ENCODE measurements at regions not wholly inside any gene's neighbourhood (a gene's known extent, or its start where the extent isn't known, plus 50 kb on each side); places are given as distances from the start of the nearest gene placed in this dataset.

- H3K9me3 ChIP-seq (ENCODE audit: low read length) = peaks cover 4% of the 10 kb centered on the region
- no peaks in the 10 kb centered on the region for H3K27me3 ChIP-seq (ENCODE audit: insufficient read depth, low read depth, low read length)
- no peak overlapping the region for H3K4me2 ChIP-seq (ENCODE audit: low read length)
- no peak overlapping the region for H3K4me3 ChIP-seq (ENCODE audit: low read length)
- no peaks in the 10 kb centered on the region for H3F3A ChIP-seq (ENCODE audit: insufficient read depth, low read length, poor library complexity, severe bottlenecking)
- H3K27ac ChIP-seq (ENCODE audit: low read length) = no peak overlapping the region
- TF ChIP-seq CTCF (IDR thresholded peaks at IDR 0.05; ENCODE audit: poor library complexity, severe bottlenecking) (no peak), EZH2 (IDR thresholded peaks at IDR 0.05; ENCODE audit: borderline replicate concordance, insufficient read depth, low read length, poor library complexity, severe bottlenecking) (no peak), RAD21 (conservative IDR thresholded peaks at IDR 0.05) (no peak), MXI1 (conservative IDR thresholded peaks at IDR 0.05; ENCODE audit: poor library complexity, severe bottlenecking) (no peak), TAF1 (IDR thresholded peaks at IDR 0.05; ENCODE audit: low read depth) (no peak), POLR2AphosphoS5 (IDR thresholded peaks at IDR 0.05) (no peak), SMC3 (conservative IDR thresholded peaks at IDR 0.05; ENCODE audit: poor library complexity) (no peak), EP300 (conservative IDR thresholded peaks at IDR 0.05; ENCODE audit: poor library complexity, severe bottlenecking) (no peak)
- TF ChIP-seq, protein P1, sequence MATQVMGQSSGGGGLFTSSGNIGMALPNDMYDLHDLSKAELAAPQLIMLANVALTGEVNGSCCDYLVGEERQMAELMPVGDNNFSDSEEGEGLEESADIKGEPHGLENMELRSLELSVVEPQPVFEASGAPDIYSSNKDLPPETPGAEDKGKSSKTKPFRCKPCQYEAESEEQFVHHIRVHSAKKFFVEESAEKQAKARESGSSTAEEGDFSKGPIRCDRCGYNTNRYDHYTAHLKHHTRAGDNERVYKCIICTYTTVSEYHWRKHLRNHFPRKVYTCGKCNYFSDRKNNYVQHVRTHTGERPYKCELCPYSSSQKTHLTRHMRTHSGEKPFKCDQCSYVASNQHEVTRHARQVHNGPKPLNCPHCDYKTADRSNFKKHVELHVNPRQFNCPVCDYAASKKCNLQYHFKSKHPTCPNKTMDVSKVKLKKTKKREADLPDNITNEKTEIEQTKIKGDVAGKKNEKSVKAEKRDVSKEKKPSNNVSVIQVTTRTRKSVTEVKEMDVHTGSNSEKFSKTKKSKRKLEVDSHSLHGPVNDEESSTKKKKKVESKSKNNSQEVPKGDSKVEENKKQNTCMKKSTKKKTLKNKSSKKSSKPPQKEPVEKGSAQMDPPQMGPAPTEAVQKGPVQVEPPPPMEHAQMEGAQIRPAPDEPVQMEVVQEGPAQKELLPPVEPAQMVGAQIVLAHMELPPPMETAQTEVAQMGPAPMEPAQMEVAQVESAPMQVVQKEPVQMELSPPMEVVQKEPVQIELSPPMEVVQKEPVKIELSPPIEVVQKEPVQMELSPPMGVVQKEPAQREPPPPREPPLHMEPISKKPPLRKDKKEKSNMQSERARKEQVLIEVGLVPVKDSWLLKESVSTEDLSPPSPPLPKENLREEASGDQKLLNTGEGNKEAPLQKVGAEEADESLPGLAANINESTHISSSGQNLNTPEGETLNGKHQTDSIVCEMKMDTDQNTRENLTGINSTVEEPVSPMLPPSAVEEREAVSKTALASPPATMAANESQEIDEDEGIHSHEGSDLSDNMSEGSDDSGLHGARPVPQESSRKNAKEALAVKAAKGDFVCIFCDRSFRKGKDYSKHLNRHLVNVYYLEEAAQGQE (IDR thresholded peaks at IDR 0.05; ENCODE audit: borderline replicate concordance) = no peak
- H3K9me2 ChIP-seq (ENCODE audit: insufficient read depth, low read length) = no peaks in the 10 kb centered on the region
- H4K20me1 ChIP-seq (ENCODE audit: insufficient read depth) = no peaks in the 10 kb centered on the region
- no peak overlapping the region for H2AFZ ChIP-seq (ENCODE audit: low read depth, low read length)
- no peaks in the 10 kb centered on the region for H3K79me2 ChIP-seq (replicated peaks; ENCODE audit: insufficient read depth, low read length)
- H3K36me3 ChIP-seq (ENCODE audit: insufficient read depth, low read length) = no peaks in the 10 kb centered on the region
- no peak overlapping the region for H3K9ac ChIP-seq (ENCODE audit: low read length)
These were observed 136.0 kb upstream of the DAZL start for GRCh38 chr3:16741103-16741758.

- Histone ChIP-seq H3K27me3 (ENCODE audit: insufficient read depth, low read depth, low read length) (no peaks in the 10 kb centered on the region), H2AFZ (ENCODE audit: low read depth, low read length) (no peak overlapping the region), H3F3A (ENCODE audit: insufficient read depth, low read length, poor library complexity, severe bottlenecking) (no peaks in the 10 kb centered on the region), H3K9me2 (ENCODE audit: insufficient read depth, low read length) (no peaks in the 10 kb centered on the region), H3K9me3 (ENCODE audit: low read length) (peaks cover 4% of the 10 kb centered on the region), H3K79me2 (replicated peaks; ENCODE audit: insufficient read depth, low read length) (no peaks in the 10 kb centered on the region), H3K36me3 (ENCODE audit: insufficient read depth, low read length) (no peaks in the 10 kb centered on the region), H3K4me2 (ENCODE audit: low read length) (no peak overlapping the region), H3K9ac (ENCODE audit: low read length) (no peak overlapping the region), H3K27ac (ENCODE audit: low read length) (no peak overlapping the region), H3K4me3 (ENCODE audit: low read length) (no peak overlapping the region), H4K20me1 (ENCODE audit: insufficient read depth) (no peaks in the 10 kb centered on the region)
- no peak for TF ChIP-seq SMC3 (conservative IDR thresholded peaks at IDR 0.05; ENCODE audit: poor library complexity)
- TF ChIP-seq EP300 (conservative IDR thresholded peaks at IDR 0.05; ENCODE audit: poor library complexity, severe bottlenecking) = no peak
- TF ChIP-seq POLR2AphosphoS5 (IDR thresholded peaks at IDR 0.05) = no peak
- TF ChIP-seq RAD21 (conservative IDR thresholded peaks at IDR 0.05) = no peak
- TF ChIP-seq CTCF (IDR thresholded peaks at IDR 0.05; ENCODE audit: poor library complexity, severe bottlenecking) = no peak
- TF ChIP-seq, protein P1 (IDR thresholded peaks at IDR 0.05; ENCODE audit: borderline replicate concordance) = no peak
- no peak for TF ChIP-seq EZH2 (IDR thresholded peaks at IDR 0.05; ENCODE audit: borderline replicate concordance, insufficient read depth, low read length, poor library complexity, severe bottlenecking)
These were observed 136.7 kb upstream of the DAZL start for GRCh38 chr3:16741890-16742289.
